ENCODE measurements at regions not wholly inside any gene's neighbourhood (a gene's known extent, or its start where the extent isn't known, plus 50 kb on each side); places are given as distances from the start of the nearest gene placed in this dataset.
"Not testable (repeated sequence)": the region's sequence is repeated elsewhere in the genome, so short reads cannot be mapped to it uniquely, and the experiment has no call there.

- intact Hi-C loops (cut with DNase I) = no loop called here
- peak in 1 of 4 donors; percentile 15 for DNase-seq
Observed at GRCh38 chr12:82596483-82596882, 90.2 kb upstream of the TMTC2 start.

GRCh38 chr12:82600379-82600778 is 86.3 kb upstream of the TMTC2 start:
- Histone ChIP-seq H3K36me3 (no peaks in the 10 kb centered on the region), H3K9me3 (no peaks in the 10 kb centered on the region), H3K4me3 (no peak overlapping the region), H3K27ac (no peak overlapping the region), H3K4me1 (no peaks in the 10 kb centered on the region), H3K27me3 (no peaks in the 10 kb centered on the region)
- no peak for TF ChIP-seq CTCF (IDR thresholded peaks at IDR 0.05)
- intact Hi-C loops (cut with DNase I) = no loop called here
- peak in 2 of 4 donors; percentile 24 to 36 for DNase-seq
- no peak for ATAC-seq

More at GRCh38 chr12:82596483-82596882, 90.2 kb upstream of the TMTC2 start:
- Histone ChIP-seq H3K27ac (no peak overlapping the region), H3K4me1 (no peaks in the 10 kb centered on the region), H3K36me3 (no peaks in the 10 kb centered on the region), H3K9me3 (no peaks in the 10 kb centered on the region), H3K4me3 (no peak overlapping the region), H3K27me3 (no peaks in the 10 kb centered on the region)
- ATAC-seq = peak; percentile 72
- TF ChIP-seq CTCF (IDR thresholded peaks at IDR 0.05) = no peak

- DNase-seq; H3K27ac ChIP-seq; H3K4me3 ChIP-seq; H3K27me3 ChIP-seq; ATAC-seq; intact Hi-C loops (cut with DNase I); H3K9me3 ChIP-seq; H3K4me1 ChIP-seq; H3K36me3 ChIP-seq: not testable (repeated sequence)
Observed at GRCh38 chr12:82603647-82604046, 83.1 kb upstream of the TMTC2 start.

GRCh38 chr12:82605115-82605514 is 81.6 kb upstream of the TMTC2 start:
- no peak for DNase-seq
- no peak for ATAC-seq
- intact Hi-C loops (cut with DNase I) = no loop called here
- Histone ChIP-seq H3K27me3 (no peaks in the 10 kb centered on the region), H3K36me3 (no peaks in the 10 kb centered on the region), H3K9me3 (no peaks in the 10 kb centered on the region), H3K4me3 (no peak overlapping the region), H3K4me1 (no peaks in the 10 kb centered on the region), H3K27ac (no peak overlapping the region)
- TF ChIP-seq CTCF (IDR thresholded peaks at IDR 0.05) = no peak

- no peaks in the 10 kb centered on the region for H3K27me3 ChIP-seq
- no peak overlapping the region for H3K4me3 ChIP-seq
- DNase-seq (no peak), ATAC-seq (peak; percentile 73)
- no peaks in the 10 kb centered on the region for H3K36me3 ChIP-seq
- no peaks in the 10 kb centered on the region for H3K4me1 ChIP-seq
- no peak overlapping the region for H3K27ac ChIP-seq
- intact Hi-C loops (cut with DNase I) = no loop called here
- H3K9me3 ChIP-seq = no peaks in the 10 kb centered on the region
- TF ChIP-seq CTCF (IDR thresholded peaks at IDR 0.05) = no peak
Observed at GRCh38 chr12:82608706-82609105, 78.0 kb upstream of the TMTC2 start.

- no peaks in the 10 kb centered on the region for H3K4me1 ChIP-seq
- intact Hi-C loops (cut with DNase I) = no loop called here
- no peaks in the 10 kb centered on the region for H3K9me3 ChIP-seq
- no peaks in the 10 kb centered on the region for H3K36me3 ChIP-seq
- no peak overlapping the region for H3K27ac ChIP-seq
- DNase-seq (no peak), ATAC-seq (peak; percentile 81)
- no peak overlapping the region for H3K4me3 ChIP-seq
- H3K27me3 ChIP-seq = no peaks in the 10 kb centered on the region
- TF ChIP-seq CTCF (IDR thresholded peaks at IDR 0.05) = no peak
Observed at GRCh38 chr12:82609234-82609914, 77.3 kb upstream of the TMTC2 start.
